ENCODE measurements at regions not wholly inside any gene's neighbourhood (a gene's known extent, or its start where the extent isn't known, plus 50 kb on each side); places are given as distances from the start of the nearest gene placed in this dataset.

GRCh38 chr1:239947801-239948200, 143.9 kb upstream of the FMN2 start:
- TF ChIP-seq POLR2AphosphoS5 (IDR thresholded peaks at IDR 0.05), result no peak
- TF ChIP-seq, protein P1, sequence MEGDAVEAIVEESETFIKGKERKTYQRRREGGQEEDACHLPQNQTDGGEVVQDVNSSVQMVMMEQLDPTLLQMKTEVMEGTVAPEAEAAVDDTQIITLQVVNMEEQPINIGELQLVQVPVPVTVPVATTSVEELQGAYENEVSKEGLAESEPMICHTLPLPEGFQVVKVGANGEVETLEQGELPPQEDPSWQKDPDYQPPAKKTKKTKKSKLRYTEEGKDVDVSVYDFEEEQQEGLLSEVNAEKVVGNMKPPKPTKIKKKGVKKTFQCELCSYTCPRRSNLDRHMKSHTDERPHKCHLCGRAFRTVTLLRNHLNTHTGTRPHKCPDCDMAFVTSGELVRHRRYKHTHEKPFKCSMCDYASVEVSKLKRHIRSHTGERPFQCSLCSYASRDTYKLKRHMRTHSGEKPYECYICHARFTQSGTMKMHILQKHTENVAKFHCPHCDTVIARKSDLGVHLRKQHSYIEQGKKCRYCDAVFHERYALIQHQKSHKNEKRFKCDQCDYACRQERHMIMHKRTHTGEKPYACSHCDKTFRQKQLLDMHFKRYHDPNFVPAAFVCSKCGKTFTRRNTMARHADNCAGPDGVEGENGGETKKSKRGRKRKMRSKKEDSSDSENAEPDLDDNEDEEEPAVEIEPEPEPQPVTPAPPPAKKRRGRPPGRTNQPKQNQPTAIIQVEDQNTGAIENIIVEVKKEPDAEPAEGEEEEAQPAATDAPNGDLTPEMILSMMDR (IDR thresholded peaks at IDR 0.05), result no peak
- TF ChIP-seq POLR2A (IDR thresholded peaks at IDR 0.05), result no peak
